HCT116 (cell line): ENCODE measurements at regions not wholly inside any gene's neighbourhood (a gene's known extent, or its start where the extent isn't known, plus 50 kb on each side); places are given as distances from the start of the nearest gene placed in this dataset.

Source experiments
- CTCF ChIP-seq, 3 experiments: fragments of 200-600 bp in 1 of 3; sonication (generic) in 1 of 3; IDR thresholded peaks in 2 of 3; conservative IDR thresholded peaks in 1 of 3; 2 replicates each; pipeline ENCODE4 v1.5.1; 2012 to 2017; ENCODE audit warnings: low read depth in 2 of 3, low read length in 2 of 3, antibody characterized with exemption in 1 of 3, borderline replicate concordance in 1 of 3, control low read depth in 1 of 3, mild to moderate bottlenecking in 1 of 3, mixed read lengths in 1 of 3, mixed run types in 1 of 3, moderate library complexity in 1 of 3; ENCODE audit not compliant: insufficient read depth in 1 of 3
- EGR1 ChIP-seq: IDR thresholded peaks from 2 replicates; pipeline ENCODE4 v1.6.1; 2012; ENCODE audit warnings: low read depth
- JUND ChIP-seq: IDR thresholded peaks from 2 replicates; pipeline ENCODE4 v1.6.1; 2012
- MAX ChIP-seq: IDR thresholded peaks from 2 replicates; pipeline ENCODE4 v1.6.1; 2012
- POLR2A ChIP-seq: IDR thresholded peaks from 2 replicates; pipeline ENCODE4 v1.7.0; 2011; ENCODE audit warnings: borderline replicate concordance; ENCODE audit not compliant: insufficient read depth, insufficient read length; ENCODE audit errors: extremely low read depth
- RAD21 ChIP-seq: IDR thresholded peaks from 2 replicates; pipeline ENCODE4 v1.6.1; 2012; ENCODE audit warnings: low read depth, mild to moderate bottlenecking
- SIN3A ChIP-seq: IDR thresholded peaks from 2 replicates; pipeline ENCODE4 v1.6.1; 2012; ENCODE audit warnings: low read depth
- TCF7L2 ChIP-seq: IDR thresholded peaks from 2 replicates; pipeline ENCODE4 v1.7.0; 2011; ENCODE audit warnings: borderline replicate concordance, inconsistent platforms; ENCODE audit not compliant: insufficient read depth, insufficient read length; ENCODE audit errors: extremely low read depth

GRCh38 chr20:48380661-48381060 is 447.1 kb downstream of the PREX1 start:
- TF ChIP-seq MAX (no peak), CTCF (IDR thresholded peaks at IDR 0.05 in 2 of 3, conservative IDR thresholded peaks at IDR 0.05 in 1 of 3; ENCODE audit: borderline replicate concordance in 1 of 3, insufficient read depth in 1 of 3, low read depth in 2 of 3, low read length in 2 of 3) (no peak), EGR1 (no peak), SIN3A (no peak), POLR2A (no peak), TCF7L2 (no peak), RAD21 (no peak), JUND (no peak)
